ENCODE measurements at regions not wholly inside any gene's neighbourhood (a gene's known extent, or its start where the extent isn't known, plus 50 kb on each side); places are given as distances from the start of the nearest gene placed in this dataset.

DNA sequence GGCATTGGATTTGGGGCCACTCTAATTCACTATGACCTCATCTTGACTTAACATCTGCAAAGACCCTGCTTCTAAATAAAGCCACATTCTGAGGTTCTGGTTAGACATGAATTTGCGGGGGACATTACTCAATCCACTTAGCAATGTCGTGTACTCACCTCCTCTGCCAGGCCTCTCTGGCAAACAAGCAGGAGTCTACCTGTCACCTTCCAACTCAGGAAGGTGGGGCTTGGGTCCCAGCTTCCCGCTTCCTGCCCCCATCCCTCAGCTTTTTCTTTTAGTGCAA, 177.8 kb downstream of the PSMG1 start:
- POLR2A ChIA-PET, result no interaction called here
- intact Hi-C loops (cut with micrococcal nuclease; ENCODE audit: unreplicated experiment), result no loop called here
- in situ Hi-C loops (cut with HindIII; ENCODE audit: low pct_unique_long_range_greater_than_20kb, low sequenced_read_pairs), result no loop called here

DNA sequence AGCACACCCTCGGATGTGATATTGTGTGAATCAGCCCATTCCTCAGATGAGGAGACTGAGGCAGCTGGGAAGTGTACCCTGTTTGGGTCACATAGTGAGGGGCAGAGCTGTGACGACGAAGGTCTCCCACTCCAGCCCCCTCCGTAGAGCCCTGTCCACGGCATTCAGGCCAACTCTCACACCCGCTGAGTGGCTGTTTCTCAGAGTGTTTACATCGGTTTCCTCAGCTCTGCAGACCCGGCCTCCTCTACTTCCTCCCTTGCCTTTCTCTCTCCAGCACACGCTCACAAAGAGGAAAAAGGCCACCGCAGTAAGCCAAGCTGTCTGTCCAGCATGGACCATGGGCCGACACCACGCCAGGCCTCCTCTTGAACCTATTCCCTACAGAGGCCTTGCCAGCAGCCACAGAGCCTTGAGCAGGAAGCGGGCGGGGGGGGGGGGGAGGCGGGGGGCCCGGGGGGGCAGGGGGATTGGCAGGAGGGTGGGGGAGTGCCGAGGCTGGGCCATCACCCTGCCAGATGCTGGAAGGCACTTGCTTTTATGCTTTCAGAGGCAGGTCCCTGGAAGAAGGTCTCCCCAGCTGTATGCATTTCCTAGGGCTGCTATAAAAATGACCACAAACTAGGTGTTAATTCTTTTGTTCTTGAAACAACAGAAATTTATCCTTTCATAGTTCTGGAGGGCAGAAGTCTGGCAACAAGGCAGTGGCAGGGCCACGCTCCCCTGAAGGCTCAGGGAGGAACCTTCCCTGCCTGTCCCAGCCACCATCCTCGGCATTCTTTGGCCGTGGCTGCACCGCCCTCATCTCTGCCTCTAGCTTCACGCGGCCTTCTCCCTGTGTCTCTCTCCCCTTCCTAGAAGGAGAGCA, 178.4 kb downstream of the PSMG1 start:
- TF ChIP-seq, protein P1, sequence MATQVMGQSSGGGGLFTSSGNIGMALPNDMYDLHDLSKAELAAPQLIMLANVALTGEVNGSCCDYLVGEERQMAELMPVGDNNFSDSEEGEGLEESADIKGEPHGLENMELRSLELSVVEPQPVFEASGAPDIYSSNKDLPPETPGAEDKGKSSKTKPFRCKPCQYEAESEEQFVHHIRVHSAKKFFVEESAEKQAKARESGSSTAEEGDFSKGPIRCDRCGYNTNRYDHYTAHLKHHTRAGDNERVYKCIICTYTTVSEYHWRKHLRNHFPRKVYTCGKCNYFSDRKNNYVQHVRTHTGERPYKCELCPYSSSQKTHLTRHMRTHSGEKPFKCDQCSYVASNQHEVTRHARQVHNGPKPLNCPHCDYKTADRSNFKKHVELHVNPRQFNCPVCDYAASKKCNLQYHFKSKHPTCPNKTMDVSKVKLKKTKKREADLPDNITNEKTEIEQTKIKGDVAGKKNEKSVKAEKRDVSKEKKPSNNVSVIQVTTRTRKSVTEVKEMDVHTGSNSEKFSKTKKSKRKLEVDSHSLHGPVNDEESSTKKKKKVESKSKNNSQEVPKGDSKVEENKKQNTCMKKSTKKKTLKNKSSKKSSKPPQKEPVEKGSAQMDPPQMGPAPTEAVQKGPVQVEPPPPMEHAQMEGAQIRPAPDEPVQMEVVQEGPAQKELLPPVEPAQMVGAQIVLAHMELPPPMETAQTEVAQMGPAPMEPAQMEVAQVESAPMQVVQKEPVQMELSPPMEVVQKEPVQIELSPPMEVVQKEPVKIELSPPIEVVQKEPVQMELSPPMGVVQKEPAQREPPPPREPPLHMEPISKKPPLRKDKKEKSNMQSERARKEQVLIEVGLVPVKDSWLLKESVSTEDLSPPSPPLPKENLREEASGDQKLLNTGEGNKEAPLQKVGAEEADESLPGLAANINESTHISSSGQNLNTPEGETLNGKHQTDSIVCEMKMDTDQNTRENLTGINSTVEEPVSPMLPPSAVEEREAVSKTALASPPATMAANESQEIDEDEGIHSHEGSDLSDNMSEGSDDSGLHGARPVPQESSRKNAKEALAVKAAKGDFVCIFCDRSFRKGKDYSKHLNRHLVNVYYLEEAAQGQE (IDR thresholded peaks at IDR 0.05; ENCODE audit: insufficient read depth in 1 of 2, low read depth in 2 of 2, low read length in 1 of 2), result no peak
- no peak for TF ChIP-seq SIN3A (IDR thresholded peaks at IDR 0.05; ENCODE audit: borderline replicate concordance, insufficient read depth, low read depth, low read length)
- no peak for TF ChIP-seq POLR2AphosphoS5 (IDR thresholded peaks at IDR 0.05; ENCODE audit: low read depth, low read length)
- no peak for TF ChIP-seq TCF7L2 (IDR thresholded peaks at IDR 0.05; ENCODE audit: low read depth, low read length)
- TF ChIP-seq, protein P2, sequence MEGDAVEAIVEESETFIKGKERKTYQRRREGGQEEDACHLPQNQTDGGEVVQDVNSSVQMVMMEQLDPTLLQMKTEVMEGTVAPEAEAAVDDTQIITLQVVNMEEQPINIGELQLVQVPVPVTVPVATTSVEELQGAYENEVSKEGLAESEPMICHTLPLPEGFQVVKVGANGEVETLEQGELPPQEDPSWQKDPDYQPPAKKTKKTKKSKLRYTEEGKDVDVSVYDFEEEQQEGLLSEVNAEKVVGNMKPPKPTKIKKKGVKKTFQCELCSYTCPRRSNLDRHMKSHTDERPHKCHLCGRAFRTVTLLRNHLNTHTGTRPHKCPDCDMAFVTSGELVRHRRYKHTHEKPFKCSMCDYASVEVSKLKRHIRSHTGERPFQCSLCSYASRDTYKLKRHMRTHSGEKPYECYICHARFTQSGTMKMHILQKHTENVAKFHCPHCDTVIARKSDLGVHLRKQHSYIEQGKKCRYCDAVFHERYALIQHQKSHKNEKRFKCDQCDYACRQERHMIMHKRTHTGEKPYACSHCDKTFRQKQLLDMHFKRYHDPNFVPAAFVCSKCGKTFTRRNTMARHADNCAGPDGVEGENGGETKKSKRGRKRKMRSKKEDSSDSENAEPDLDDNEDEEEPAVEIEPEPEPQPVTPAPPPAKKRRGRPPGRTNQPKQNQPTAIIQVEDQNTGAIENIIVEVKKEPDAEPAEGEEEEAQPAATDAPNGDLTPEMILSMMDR (IDR thresholded peaks at IDR 0.05), result no peak
- Histone ChIP-seq H3K36me3 (ENCODE audit: control insufficient read depth, insufficient read depth, low read length) (no peaks in the 10 kb centered on the region), H3K9me3 (ENCODE audit: control insufficient read depth, insufficient read depth, low read depth, low read length) (no peaks in the 10 kb centered on the region), H3K4me3 (ENCODE audit: low read depth in 2 of 2, low read length in 2 of 2) (no peak overlapping the region), H3K27ac (ENCODE audit: low read length) (no peak overlapping the region), H3K4me1 (ENCODE audit: control insufficient read depth, insufficient read depth, low read length) (no peaks in the 10 kb centered on the region), H3K27me3 (ENCODE audit: control insufficient read depth, insufficient read depth, low read length) (no peaks in the 10 kb centered on the region)
- no TSS peak for BruUV-seq (replicated peaks)
- DNase-seq (ENCODE audit: low read depth, low spot score) (no peak), ATAC-seq (no peak)
- intact Hi-C loops (cut with micrococcal nuclease; ENCODE audit: unreplicated experiment), result no loop called here
- ChIA-PET POLR2A (no interaction called here), CTCF (no interaction called here)
- in situ Hi-C loops (cut with HindIII; ENCODE audit: low pct_unique_long_range_greater_than_20kb, low sequenced_read_pairs), result no loop called here

More for the DNA sequence above, 177.8 kb downstream of the PSMG1 start:
- DNase-seq (ENCODE audit: low read depth, low spot score) (no peak), ATAC-seq (no peak)
- Histone ChIP-seq H3K4me1 (ENCODE audit: control insufficient read depth, insufficient read depth, low read length) (no peaks in the 10 kb centered on the region), H3K9me3 (ENCODE audit: control insufficient read depth, insufficient read depth, low read depth, low read length) (no peaks in the 10 kb centered on the region), H3K27me3 (ENCODE audit: control insufficient read depth, insufficient read depth, low read length) (no peaks in the 10 kb centered on the region), H3K36me3 (ENCODE audit: control insufficient read depth, insufficient read depth, low read length) (no peaks in the 10 kb centered on the region), H3K27ac (ENCODE audit: low read length) (no peak overlapping the region), H3K4me3 (ENCODE audit: low read depth in 2 of 2, low read length in 2 of 2) (no peak overlapping the region)
- no TSS peak for BruUV-seq (replicated peaks)
- CTCF ChIA-PET, result no interaction called here
- no peak for TF ChIP-seq SIN3A (IDR thresholded peaks at IDR 0.05; ENCODE audit: borderline replicate concordance, insufficient read depth, low read depth, low read length)
- TF ChIP-seq, protein P1 (IDR thresholded peaks at IDR 0.05; ENCODE audit: insufficient read depth in 1 of 2, low read depth in 2 of 2, low read length in 1 of 2), result no peak
- TF ChIP-seq, protein P2 (IDR thresholded peaks at IDR 0.05), result no peak
- no peak for TF ChIP-seq POLR2AphosphoS5 (IDR thresholded peaks at IDR 0.05; ENCODE audit: low read depth, low read length)
- TF ChIP-seq TCF7L2 (IDR thresholded peaks at IDR 0.05; ENCODE audit: low read depth, low read length), result no peak
